ENCODE measurements at regions not wholly inside any gene's neighbourhood (a gene's known extent, or its start where the extent isn't known, plus 50 kb on each side); places are given as distances from the start of the nearest gene placed in this dataset.

GRCh38 chr2:238507836-238508235 is 81.1 kb downstream of the ASB1 start:
- TF ChIP-seq CTCF (conservative IDR thresholded peaks at IDR 0.05; ENCODE audit: low read depth, low read length), result no peak
- no peak overlapping the region for H3K4me3 ChIP-seq (ENCODE audit: low read depth, low read length)
- no peak for DNase-seq (ENCODE audit: low read depth)

GRCh38 chr2:238509151-238509835 is 82.6 kb downstream of the ASB1 start:
- DNase-seq (ENCODE audit: low read depth), result peak; percentile 78
- no peak for TF ChIP-seq CTCF (conservative IDR thresholded peaks at IDR 0.05; ENCODE audit: low read depth, low read length)
- no peak overlapping the region for H3K4me3 ChIP-seq (ENCODE audit: low read depth, low read length)

GRCh38 chr2:238509903-238510302 is 83.2 kb downstream of the ASB1 start:
- no peak overlapping the region for H3K4me3 ChIP-seq (ENCODE audit: low read depth, low read length)
- no peak for TF ChIP-seq CTCF (conservative IDR thresholded peaks at IDR 0.05; ENCODE audit: low read depth, low read length)
- no peak for DNase-seq (ENCODE audit: low read depth)

- no peak for TF ChIP-seq CTCF (conservative IDR thresholded peaks at IDR 0.05; ENCODE audit: low read depth, low read length)
- DNase-seq (ENCODE audit: low read depth), result no peak
- H3K4me3 ChIP-seq (ENCODE audit: low read depth, low read length), result no peak overlapping the region
Observed at GRCh38 chr2:238510911-238511613, 84.3 kb downstream of the ASB1 start.

- no peak for TF ChIP-seq CTCF (conservative IDR thresholded peaks at IDR 0.05; ENCODE audit: low read depth, low read length)
- DNase-seq (ENCODE audit: low read depth), result no peak
- no peak overlapping the region for H3K4me3 ChIP-seq (ENCODE audit: low read depth, low read length)
Observed at GRCh38 chr2:238511614-238511950, 84.9 kb downstream of the ASB1 start.

- no peak for DNase-seq (ENCODE audit: low read depth)
- TF ChIP-seq CTCF (conservative IDR thresholded peaks at IDR 0.05; ENCODE audit: low read depth, low read length), result no peak
- H3K4me3 ChIP-seq (ENCODE audit: low read depth, low read length), result no peak overlapping the region
Observed at GRCh38 chr2:238512247-238512867, 85.6 kb downstream of the ASB1 start.
